GM21423 (cell line): ENCODE measurements at regions not wholly inside any gene's neighbourhood (a gene's known extent, or its start where the extent isn't known, plus 50 kb on each side); places are given as distances from the start of the nearest gene placed in this dataset.

Experiments
- ATAC-seq: cut with Tn5 transposase; IDR thresholded peaks from one replicate; pipeline ENCODE4 v1.9.1; 2021; ENCODE audit warnings: mild to moderate bottlenecking, moderate library complexity; ENCODE audit not compliant: unreplicated experiment

DNA sequence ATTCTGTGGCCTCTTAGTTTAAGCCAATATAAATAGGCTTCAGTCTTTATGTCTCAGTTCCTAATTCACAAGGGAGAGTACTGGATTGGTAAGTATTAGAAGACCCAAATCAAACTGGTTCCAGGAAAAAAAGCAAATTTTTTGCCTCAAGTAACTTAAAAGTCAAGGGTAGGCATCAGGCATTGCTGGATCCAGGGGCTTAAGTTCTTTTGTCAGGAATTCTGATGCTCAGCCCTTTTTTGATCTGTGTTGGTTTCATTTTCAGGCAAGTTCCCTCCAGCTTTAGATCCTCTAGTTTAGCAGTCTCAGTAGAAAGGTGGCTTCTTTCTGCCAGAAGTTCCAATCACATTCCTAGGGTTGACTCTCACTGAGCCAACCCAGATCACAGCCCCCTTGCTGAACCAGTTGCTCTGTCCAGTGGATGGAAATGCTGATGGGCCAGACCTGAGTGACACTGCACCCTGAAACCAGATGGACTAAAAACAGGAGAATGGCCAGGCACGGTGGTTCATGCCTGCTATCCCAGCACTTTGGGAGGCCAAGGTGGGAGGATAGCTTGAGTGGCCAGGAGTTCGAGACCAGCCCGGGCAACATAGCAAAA is 253.5 kb downstream of the SHQ1 start:
- no peak for ATAC-seq

DNA sequence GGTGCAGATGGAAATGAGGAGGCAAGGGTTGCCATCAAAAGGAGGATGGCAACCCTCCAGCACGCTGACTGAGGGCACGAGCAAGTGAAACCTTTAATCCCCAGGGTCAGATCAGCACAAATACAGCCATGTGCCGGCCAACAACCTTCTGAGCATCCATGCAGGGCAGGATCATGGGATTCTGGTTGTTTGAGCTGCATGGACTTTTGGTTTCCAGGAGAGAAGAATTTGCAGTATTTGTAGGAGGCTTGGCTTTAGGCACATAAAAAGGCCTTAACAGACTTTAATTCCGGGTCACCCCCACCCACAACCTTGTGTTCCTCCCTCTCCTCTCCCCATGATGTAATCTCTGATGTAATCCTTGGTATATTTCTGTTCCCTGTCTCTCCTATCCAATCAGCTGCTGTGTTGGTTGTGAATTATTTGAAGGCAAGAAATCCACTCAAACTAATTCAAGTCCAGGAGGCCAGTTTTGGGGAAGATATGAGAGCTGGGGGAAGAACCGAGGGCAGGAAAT is 254.3 kb downstream of the SHQ1 start:
- no peak for ATAC-seq

DNA sequence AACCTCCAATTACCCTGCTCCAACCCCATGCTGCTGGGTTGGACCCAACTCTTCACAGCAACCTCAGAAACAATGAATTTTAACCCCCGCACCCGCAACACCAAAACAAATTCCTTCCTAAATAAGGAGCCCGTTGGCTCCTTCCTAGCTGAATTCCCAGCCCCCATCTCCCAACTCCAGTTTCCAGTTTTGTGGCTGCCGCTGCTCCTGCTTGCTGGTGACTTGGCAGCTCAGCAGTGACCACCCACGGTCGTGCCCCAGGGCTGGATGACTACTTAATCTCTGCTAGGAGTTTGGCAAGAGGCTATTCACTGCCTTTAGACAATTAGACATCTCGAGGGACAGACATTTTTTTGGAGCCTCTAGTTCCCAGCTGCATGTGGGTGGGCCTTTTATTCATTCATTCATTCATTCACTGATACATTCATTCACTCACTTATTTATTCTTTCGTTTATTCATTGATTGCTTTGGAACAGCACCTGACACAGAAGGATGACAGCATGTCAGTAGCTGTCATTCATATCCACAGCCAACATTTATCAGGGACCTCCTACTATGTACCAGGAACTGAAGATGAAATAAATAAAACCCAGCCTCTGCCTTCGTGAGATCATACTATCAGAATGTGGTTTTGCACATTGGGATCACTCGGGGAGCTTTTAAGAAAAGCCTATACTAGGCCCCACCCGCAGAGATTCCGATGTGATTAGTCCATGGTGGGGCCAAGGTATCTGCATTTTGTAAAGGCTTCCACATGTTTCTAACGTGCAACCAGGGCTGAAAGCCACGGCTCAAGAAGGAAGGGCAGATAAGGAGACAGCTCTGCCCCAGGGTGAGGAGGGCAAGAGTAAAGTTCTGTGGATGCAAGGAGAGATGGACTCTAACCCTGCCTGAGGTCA is 256.5 kb downstream of the SHQ1 start:
- no peak for ATAC-seq

DNA sequence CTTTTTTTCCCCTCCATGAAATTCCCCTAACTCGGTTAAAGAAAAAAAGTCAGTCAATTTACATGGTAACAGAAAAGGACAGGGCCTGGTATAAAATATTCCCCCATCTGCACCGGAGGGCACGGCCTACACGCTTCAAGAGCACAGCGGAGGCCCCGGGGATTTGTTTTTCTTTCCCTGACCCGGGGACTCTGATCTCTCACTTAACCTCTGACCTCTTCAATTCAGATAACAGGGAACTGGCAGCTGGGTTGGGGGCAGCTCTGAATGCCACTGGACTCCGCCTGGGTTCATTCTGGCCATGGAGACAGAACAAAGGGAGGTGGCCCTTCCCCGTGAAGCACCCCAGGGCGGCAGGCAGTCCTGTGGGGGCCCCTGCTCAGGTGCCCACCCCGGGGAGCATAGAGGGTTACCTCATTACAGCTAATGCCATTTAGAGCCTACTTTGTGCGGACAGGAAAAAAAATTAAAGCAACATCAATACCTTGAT is 257.5 kb downstream of the SHQ1 start:
- no peak for ATAC-seq

DNA sequence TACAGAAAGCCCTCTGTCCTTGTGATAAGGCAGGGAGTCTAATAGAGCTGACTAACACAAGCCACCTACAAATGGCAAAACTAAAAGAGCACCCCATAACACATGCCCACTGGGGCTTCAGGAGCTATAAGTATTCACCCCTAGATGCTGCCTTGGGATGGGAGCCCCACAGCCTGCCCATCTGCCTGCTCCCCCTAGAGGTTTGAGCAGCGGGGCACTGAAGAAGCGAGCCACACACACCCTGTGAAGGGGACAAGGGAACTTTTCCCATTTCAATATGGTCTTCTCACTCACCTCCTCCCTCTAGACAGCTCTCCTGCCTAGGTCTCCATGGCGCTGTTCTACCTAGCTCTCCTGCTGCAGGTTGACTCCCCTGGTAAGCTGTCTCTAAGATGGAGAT is 261.0 kb downstream of the SHQ1 start:
- no peak for ATAC-seq

DNA sequence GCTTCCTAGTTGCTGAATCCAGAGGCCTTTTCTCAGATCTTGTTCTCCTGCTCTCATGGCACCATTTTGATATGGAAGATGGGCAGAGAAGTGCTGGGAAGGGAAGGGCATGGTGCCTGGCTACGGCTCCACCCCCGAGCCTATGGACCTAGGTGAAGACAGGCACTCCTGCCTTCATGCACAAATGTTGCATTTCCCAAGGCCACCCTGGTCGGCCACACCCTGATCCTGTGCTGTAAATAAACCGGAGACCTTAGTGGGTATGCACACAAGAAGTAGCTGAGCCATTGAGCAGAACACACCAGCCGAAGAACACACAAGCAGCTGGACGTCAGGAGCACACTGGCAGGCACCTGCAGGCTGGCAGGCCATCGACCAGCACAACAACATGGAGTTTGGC is 261.6 kb downstream of the SHQ1 start:
- no peak for ATAC-seq

DNA sequence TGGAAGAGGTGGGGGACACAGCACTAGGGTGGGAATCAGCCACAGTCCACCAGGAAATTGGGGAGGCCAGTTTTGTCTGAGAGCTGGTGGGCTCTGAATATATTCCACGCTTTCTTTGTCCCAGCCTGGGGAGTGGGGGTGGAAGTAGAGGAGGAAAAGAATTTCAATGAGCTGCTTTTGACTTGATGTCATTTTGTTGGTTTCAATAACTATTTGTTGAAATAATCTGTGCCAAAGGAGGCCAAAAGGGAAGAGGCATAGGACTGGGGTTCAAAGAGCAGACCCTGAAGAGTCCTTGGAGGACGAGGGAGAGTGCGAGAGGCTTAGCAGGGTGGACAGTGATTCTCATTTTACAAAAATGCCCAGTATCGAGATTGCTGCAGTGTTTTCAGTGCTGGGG is 262.3 kb downstream of the SHQ1 start:
- ATAC-seq: no peak

DNA sequence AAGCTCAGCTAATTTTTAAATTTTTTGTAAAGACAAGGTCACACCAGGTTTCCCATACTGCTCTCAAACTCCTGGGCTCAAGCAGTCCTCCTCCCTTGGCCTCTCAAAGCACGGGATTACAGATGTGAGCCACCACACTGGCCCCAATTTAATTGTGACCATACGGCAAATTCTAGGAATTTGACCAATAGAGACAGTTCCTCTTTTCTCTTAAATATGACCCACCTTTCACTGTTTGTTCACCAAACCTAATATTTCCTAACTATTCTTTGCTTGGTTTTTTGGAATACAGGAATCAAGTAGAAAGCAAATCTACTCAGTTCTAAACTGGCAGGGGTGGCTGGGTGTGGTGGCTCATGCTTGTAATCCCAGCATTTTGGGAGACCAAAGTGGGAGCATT is 264.0 kb downstream of the SHQ1 start:
- no peak for ATAC-seq

DNA sequence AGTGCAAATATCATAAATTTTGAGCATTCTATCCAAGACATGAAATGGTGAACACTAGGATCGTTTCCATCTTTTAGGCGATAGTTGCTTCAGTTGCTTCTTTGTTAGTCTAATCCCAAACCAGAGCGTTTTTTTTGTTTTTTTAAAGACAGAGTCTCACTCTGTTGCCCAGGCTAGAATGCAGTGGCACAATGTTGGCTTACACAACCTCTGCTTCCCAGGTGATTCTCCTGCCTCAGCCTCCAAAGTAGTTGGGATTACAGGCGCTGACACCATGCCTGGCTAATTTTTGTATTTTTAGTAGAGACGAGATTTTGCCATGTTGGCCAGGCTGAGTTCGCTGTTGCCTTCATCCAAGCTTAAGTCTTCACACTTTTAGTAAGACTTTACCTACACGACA is 265.3 kb downstream of the SHQ1 start:
- ATAC-seq: no peak

DNA sequence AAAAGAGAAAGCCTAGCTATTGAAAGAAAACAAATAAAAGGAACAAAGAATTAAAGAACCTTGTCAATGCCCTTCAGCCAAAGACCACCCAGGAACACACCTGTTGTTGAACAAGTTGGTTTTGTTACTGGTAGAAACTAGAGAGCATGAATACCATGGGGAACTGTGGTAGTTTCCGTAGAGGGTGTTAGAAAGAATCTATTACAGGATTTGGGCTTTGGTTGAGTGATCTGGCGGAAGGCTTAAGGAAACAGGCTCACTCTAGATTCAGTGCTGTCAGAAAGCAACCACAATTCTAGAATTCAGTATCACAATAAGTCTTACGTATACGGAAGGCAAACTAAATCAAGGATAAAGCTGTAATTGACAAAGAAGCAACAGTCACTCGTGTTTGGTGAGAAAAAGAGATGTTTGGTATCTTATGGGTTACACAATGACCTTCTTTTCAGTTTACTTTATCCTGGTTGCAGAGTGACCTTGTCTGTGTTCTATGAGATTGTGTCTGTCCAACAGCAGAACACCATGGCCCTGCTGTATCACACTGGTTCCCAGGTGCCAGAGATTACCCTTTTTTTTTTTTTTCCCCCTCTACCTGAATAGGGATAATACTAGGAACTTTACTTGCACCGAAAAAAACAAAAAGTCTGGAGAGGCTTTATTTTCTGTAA is 265.9 kb downstream of the SHQ1 start:
- ATAC-seq: peak; percentile 97

DNA sequence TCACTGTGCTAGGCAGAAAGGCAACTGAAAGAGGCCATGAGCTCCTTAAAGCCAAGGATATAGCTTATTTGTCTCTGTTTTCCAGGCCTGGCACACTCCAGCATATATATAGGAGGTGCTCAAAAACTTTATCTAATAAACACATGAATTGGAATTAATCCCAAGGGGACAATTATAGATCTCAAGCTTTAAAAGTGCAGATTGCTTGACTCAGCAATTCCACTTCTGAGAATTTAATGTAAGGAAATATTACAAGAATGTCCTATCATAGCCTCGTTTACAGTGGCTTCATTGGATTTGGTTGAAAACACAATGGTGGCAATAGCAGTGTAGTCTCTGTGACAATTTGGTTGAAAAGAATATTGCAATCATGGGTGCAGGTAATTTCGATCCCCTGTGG is 267.3 kb downstream of the SHQ1 start:
- ATAC-seq: no peak

DNA sequence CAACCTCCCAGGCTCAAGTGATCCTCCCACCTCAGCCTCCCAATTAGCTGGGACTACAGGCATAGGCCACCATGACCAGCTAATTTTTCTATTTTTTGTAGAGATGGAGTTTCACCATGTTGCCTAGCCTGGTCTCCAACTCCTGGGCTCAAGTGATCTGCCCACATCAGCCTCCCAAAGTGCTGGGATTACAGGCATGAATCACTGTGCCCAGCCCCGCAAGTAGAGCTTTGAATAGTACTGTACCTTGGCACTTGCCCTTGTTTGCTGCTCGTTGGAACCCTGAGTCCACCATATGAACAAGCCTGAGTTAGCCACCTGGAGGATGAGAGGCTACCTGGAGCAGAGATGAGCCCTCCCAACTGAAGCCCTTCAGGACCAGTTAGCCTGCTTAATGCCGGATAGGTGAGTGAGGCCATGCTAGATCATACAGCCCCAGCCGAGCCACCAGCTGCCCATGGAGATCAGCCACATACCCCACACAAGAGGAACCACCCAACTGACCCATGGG is 267.9 kb downstream of the SHQ1 start:
- no peak for ATAC-seq

DNA sequence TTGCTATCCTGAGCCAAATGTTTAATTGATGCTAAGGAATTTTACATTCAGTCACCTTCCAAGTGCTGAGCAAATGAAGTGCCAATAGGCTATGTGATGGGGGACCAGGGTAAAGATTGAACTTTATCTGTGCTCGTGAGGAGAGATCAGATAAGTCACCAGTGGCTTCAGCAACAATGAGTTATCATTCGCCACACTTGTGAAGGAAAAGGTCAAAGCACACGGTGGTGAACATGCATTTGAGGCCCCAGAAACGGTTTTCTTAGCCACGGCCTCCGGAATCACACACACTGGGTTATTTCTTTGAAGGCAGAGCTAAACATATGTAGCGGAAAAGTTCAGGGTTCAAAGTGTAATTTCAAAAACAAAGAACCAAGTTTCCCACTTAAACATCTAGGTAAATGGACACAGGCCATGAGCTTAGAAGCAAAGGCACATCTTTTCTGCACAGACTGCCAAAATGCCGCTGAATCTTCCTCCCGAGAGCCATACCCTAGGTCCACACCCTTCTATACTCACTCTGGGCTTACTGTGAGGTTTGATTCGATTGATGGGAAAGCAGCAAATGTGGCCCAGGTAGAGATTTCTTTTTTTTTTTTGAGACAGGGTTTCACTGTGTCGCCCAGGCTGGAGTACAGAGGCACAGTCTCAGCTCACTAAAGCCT is 268.5 kb downstream of the SHQ1 start:
- ATAC-seq: no peak

DNA sequence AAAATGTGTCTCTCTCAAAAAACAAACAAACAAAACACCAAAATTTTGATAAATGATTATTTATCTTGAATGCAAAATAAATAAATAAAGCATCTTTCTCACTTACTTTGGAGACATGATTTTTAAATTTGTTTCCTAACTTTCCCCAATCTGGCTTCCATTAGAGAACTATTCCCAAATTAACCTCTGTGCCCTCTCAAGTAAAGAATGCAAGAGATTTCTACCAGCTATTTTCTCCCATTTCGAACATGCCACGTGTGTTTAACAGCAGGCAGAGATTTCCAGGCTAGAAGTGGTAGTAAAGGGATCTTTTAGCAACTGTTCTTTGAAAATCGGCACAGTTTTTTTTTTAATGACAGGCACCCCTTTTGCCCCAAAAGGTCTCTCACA is 269.1 kb downstream of the SHQ1 start:
- no peak for ATAC-seq

DNA sequence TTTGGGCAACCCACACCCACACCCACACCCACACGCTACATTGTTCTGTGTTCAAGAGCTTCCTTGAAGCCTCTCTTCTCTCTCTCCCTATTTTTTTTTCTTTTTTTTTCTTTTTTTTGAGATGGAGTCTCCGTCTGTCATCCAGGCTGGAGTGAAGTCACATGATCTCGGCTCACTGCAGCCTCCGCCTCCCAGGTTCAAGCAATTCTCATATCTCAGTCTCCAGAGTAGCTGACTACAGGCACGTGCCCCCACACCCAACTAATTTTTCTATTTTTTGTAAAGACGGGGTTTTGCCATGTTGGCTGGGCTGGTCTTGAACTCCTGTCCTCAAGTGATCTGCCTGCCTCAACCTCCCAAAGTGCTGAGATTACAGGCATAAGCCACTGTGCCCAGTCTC is 271.1 kb downstream of the SHQ1 start:
- ATAC-seq: no peak

DNA sequence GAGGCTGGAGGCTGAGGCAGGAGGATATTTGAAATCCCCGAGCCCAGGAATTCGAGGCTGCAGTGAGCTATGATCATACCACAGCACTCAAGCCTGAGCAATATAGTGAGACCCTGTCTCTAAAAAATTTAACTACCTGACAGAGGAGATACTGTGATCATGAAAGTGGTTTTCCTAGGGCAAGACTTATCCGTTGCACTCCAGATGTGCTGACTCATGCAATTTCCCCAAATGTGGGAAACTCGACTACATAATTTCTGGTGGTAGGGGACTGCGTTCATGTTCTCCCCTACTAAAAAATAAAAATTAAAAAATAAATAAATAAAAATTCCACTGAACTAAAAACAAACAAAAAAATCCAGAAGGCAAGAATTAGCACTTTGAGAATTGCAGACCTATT is 271.7 kb downstream of the SHQ1 start:
- ATAC-seq: no peak

DNA sequence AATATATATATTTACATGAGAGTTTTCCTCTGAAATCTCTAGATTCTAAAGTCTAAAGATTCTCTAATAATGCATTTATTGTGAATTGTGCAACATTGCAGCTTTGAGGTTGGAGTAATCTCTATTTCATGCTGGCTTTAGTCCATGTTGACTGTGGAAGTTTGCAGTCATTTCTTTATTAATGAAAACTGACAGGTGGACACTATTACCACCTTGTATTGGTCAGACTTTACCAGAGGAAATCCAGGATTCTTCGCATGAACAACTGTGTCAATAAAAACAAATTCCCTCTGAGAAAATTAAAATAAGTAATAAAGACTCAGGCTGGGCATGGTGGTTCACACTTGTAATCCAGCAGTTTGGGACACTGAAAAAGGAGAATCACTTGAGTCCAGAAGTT is 274.1 kb downstream of the SHQ1 start:
- no peak for ATAC-seq

DNA sequence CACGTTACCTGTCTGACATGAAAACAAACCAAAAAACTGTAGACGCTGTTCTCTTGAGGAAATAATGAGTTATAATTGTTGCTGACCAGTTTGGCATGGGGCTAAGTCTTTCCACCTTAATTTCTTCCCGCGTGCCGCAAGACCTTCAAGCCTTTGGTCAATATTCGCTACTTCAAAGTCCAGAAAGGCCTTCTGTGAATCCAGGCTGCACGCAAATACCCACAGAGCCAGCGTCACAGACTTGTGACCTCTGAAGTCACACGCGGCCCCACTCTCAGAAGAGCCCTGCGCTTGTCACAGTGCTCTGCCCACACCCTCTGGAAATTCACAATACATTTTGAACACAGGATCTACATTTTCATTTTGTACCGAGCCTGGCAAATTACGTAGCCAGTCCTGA is 275.2 kb downstream of the SHQ1 start:
- no peak for ATAC-seq

DNA sequence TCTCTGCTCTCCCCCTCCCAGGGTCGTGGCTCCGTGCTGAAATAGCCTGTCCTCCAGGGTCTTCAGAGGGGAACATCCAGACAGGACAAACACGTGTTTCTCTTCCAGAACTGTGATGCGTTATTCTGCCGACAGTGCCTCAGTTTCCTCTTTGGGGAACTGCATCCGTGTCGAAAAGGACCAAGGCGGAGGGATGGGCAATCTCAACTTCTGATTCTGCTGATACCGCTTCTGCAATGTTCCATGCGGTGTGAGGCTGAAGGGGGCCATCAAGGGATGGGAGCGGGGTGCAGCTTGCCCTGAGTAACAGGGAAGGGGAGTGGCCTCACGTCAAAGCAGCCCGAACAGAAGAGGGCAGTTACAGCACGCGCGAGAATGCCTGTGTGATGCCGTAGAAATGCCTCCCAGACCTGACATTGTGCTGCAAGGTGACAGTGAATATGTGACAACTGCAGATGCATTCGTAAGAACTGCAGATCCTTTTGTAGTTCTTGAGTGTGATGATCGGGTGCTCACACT is 275.7 kb downstream of the SHQ1 start:
- ATAC-seq: no peak

DNA sequence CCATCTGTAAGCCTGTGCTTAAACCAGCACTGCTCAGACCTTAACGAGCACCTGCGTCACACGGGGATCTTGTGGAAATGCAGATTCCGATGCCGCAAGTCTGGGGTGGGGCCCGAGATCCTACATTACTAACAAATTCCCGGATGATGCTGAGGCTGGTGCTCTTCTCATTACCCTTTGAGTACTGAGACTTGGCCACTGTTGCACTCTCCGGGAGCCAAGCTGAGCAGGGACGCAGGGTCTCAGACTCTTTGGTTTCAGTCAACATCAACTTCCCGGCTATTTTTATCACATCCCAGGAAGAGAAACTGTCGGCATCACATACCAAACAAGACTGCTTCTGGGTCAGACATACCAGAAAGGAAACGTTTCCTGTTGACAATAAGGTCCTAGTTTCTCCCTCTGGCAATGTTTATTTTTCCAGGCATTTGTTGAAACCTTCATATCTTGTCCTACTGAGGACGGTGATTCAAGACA is 276.6 kb downstream of the SHQ1 start:
- no peak for ATAC-seq

DNA sequence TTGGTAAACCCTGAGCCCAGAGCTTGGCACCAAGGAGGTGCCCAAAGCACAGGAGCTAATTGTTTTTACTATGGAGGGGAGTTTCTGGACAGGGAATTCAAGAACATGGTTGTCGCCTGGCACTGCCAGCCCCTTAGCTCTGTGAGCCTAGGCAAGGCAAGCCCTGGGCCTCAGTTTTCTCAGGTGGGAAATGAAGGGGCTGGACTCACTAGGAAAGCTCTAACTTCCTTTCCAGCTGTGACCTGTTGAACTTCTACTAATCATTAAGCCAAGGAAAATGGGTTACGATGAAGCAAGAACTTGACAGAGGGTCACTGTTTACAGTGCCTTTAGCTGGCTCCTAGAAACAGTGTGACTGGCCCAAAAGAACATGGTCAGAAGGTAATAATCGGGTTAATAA is 277.2 kb downstream of the SHQ1 start:
- no peak for ATAC-seq
